GM03348 (cell line): ENCODE measurements at regions not wholly inside any gene's neighbourhood (a gene's known extent, or its start where the extent isn't known, plus 50 kb on each side); places are given as distances from the start of the nearest gene placed in this dataset.
A peak's percentile ranks its signal among the peaks of the same experiment; 100 is the strongest.
"Not testable (repeated sequence)": the region's sequence is repeated elsewhere in the genome, so short reads cannot be mapped to it uniquely, and the experiment has no call there.

Source experiments
- DNase-seq: peaks from one replicate; pipeline ENCODE4 v3.0.0; 2012; ENCODE audit warnings: low spot score

DNA sequence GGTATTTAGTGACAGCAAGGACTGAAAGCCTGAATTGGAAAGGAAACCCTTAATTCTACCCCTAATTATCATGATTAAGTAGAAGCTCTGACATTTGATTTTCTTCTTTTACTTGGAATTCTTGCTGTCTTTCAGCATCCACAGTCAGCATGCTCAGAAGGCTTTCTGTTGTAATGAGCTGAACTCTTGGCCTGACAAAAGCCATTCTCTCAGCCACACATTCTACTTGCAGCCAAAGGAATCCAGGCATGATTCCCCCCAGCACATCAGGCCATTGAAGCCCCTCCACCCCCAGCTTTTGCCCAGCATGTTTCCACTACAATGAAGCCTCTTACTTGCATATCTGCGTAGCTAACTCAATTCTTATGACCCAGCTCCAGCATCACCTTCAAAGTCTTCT is 94.3 kb upstream of the FRMD4A start:
- no peak for DNase-seq

DNA sequence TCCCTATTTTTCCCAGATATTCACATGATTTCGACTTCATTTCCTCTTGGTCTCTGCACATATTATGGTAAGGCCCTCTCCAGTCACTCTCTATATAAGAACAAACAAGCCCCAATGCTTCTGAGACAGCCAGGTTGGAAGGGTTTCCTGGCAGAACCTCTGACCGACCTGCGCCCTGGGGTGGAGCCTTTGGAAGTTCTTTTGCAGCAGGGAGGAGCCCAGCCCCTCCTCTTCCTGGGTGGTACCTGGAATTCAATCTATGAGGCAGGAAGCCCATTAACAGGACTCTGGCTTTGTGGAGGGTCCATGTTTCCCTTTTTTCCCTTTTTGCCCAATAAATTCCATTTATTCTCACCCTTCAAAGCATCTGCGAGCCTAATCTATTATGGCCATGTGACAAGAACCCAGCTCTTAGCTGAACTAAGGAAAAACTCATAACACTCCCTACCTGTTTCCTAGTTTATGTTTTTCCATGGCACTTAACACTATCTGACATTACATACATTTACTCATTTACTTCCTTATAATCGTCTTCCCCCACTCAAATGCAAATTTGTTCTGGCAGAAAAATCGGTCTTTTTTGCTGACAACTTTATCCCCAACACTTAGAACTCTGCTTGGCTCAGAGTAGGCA is 92.5 kb upstream of the FRMD4A start:
- DNase-seq: no peak

GRCh38 chr10:14422431-14422830 is 91.7 kb upstream of the FRMD4A start:
- no peak for DNase-seq

GRCh38 chr10:14421941-14422340 is 91.2 kb upstream of the FRMD4A start:
- no peak for DNase-seq

DNA sequence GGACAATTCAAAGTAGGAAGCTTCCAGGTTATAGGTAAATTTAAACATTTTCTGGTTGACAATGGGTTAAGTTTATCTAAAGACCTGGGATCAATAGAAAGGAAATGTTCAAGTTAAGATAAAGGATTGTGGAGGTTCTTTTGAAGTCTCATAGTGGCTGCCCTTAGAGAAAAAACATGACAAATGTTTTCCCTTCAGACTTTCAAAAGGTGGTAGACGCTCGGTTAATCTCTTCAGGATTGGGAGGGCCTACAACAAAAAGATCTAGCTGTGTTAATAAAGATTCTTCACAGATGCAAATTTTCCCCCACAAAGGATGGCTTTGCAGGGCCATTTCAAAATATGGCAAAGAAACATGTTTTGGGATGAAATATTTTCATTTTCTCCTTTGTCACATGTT is 86.6 kb upstream of the FRMD4A start:
- DNase-seq: not testable (repeated sequence)

- no peak for DNase-seq
Observed at GRCh38 chr10:14416308-14416700, 85.6 kb upstream of the FRMD4A start.

DNA sequence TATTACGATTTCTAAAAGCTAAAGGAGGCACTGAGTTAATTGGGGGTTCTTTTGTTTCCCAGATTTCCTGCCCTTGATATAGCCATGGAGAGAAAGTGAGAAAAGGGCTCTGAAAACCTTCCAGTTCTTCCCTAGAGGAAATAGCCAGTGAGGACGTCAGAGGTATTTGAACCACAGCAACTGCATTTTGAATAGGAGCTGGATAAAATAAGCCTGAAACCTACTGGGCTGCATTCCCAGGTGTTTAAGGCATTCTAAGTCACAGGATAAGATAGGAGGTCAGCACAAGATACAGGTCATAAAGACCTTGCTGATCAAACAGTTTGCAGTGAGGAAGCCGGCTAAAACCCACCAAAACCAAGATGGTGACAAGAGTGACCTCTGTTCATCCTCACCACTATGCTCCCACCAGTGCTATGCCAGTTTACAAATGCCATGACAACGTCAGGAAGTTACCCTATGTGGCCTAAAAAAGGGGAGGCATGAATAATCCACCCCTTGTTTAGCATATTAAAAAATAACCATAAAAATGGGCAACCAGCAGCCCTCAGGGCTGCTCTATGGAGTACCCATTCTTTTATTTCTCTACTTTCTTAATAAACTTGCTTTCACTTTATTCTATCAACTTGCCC is 85.1 kb upstream of the FRMD4A start:
- DNase-seq: no peak

GRCh38 chr10:14414901-14415300 is 84.2 kb upstream of the FRMD4A start:
- DNase-seq: peak; percentile 49

DNA sequence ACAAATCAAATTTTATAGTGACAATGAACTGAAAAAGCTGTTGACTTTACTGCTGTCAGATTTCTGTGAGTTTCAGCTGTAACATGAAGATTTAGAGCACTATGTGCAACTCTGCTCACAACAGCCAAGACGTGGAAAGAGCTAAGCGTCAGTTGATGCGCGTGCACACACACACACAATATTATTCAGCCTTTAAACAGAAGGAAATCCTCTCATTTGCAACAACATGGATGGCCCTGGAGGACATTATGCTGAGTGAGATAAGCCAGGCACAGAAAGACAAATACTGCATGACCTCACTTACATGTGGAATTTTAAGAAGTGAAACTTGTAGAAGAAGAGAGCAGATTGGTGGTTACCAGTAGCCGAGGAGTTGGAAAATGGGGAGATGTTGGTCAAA is 82.8 kb upstream of the FRMD4A start:
- no peak for DNase-seq

- DNase-seq: no peak
Observed at GRCh38 chr10:14412624-14413023, 81.9 kb upstream of the FRMD4A start.

DNA sequence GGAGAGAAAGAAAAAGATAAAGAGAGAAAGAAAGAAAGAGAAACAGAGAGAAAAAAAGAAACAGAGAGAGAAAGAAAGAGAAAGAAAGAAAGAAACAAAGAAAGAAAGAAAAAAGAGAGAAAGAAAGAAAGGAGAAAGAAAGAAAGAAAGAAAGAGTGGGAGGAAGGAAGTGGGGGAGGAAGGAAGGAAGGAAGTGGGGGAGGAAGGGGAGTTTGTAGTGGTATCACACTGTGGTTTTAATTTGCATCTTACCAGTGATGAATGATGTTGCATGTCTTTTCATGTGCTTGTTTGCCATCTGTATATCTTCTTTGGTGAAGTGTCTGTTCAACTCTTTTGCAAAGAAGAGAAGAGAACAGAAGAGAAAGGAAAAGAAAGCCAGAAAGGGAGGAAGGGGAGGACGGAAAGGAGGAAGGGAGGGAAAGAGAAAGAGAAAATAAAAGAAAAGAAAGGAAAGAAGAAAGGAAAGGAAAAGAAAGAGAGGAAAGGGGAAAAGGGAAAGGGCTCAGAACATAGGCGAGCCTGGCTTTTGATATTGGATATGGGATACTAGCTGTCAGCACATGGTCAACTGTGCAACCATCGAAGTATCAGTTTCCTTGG is 79.2 kb upstream of the FRMD4A start:
- no peak for DNase-seq

GRCh38 chr10:14409247-14409646 is 78.5 kb upstream of the FRMD4A start:
- DNase-seq: no peak

- DNase-seq: no peak
Observed at GRCh38 chr10:14408139-14408538, 77.4 kb upstream of the FRMD4A start.

GRCh38 chr10:14407567-14407966 is 76.8 kb upstream of the FRMD4A start:
- no peak for DNase-seq

GRCh38 chr10:14405076-14406065 is 74.6 kb upstream of the FRMD4A start:
- DNase-seq: peak; percentile 79

- DNase-seq: no peak
Observed at GRCh38 chr10:14403881-14404623, 73.3 kb upstream of the FRMD4A start.

GRCh38 chr10:14403359-14403758 is 72.6 kb upstream of the FRMD4A start:
- DNase-seq: no peak

GRCh38 chr10:14399641-14400040 is 68.9 kb upstream of the FRMD4A start:
- peak; percentile 20 for DNase-seq

DNA sequence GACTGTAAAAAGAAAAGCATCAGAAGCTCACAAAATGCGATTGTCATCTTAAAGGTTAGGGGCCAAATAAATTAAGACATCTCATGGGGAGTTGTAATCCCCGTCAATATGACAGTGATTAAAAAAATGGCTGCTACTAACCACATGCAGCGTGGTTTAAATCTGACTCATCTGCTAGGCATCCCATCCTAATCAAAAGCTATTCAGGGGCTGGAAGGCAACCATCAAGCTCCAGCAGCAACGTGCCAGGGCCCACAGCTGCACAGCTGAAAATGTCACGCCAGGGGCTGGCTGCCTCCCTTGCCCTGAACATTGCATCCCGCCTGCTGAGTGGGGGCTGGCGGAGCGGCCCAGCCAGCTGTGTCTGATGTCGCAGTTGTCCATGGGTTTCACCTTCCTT is 66.3 kb upstream of the FRMD4A start:
- peak; percentile 90 for DNase-seq

GRCh38 chr10:14396411-14397048 is 65.8 kb upstream of the FRMD4A start:
- peak; percentile 48 for DNase-seq

DNA sequence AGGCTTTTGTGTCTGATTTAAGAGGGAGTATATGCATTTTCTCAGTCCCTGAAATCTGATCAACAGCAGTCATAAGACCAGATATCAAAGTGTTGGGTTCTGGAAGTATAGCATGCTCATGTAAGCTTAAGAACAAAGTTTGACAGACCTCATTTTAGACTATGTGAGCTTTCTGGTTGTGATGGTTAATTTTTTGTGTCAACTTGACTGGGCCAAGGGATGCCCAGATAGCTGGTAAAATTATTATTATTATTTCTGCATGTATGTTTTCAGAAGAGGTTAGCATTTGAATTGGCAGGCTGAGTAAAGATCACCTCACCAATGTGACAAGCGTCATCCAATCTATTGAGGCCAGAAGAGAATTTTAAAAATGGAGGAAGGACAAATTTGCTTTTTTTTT is 63.5 kb upstream of the FRMD4A start:
- no peak for DNase-seq
